ENCODE measurements at regions not wholly inside any gene's neighbourhood (a gene's known extent, or its start where the extent isn't known, plus 50 kb on each side); places are given as distances from the start of the nearest gene placed in this dataset.

- TF ChIP-seq RFX5 (IDR thresholded peaks at IDR 0.05) (no peak), POLR2A (IDR thresholded peaks at IDR 0.05; ENCODE audit: low read length) (no peak), E2F6 (IDR thresholded peaks at IDR 0.05; ENCODE audit: borderline replicate concordance, low read depth) (no peak), RCOR1 (IDR thresholded peaks at IDR 0.05; ENCODE audit: low read depth, low read length) (no peak), TP53 (CRISPR knock-in tag; IDR thresholded peaks at IDR 0.05) (no peak), CHD2 (IDR thresholded peaks at IDR 0.05; ENCODE audit: low read length, partially characterized antibody) (no peak), RAD21 (conservative IDR thresholded peaks at IDR 0.05 in 1 of 2, IDR thresholded peaks at IDR 0.05 in 1 of 2) (no peak)
- TF ChIP-seq, protein P1, sequence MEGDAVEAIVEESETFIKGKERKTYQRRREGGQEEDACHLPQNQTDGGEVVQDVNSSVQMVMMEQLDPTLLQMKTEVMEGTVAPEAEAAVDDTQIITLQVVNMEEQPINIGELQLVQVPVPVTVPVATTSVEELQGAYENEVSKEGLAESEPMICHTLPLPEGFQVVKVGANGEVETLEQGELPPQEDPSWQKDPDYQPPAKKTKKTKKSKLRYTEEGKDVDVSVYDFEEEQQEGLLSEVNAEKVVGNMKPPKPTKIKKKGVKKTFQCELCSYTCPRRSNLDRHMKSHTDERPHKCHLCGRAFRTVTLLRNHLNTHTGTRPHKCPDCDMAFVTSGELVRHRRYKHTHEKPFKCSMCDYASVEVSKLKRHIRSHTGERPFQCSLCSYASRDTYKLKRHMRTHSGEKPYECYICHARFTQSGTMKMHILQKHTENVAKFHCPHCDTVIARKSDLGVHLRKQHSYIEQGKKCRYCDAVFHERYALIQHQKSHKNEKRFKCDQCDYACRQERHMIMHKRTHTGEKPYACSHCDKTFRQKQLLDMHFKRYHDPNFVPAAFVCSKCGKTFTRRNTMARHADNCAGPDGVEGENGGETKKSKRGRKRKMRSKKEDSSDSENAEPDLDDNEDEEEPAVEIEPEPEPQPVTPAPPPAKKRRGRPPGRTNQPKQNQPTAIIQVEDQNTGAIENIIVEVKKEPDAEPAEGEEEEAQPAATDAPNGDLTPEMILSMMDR (IDR thresholded peaks at IDR 0.05), result no peak
- TF ChIP-seq, protein P2, sequence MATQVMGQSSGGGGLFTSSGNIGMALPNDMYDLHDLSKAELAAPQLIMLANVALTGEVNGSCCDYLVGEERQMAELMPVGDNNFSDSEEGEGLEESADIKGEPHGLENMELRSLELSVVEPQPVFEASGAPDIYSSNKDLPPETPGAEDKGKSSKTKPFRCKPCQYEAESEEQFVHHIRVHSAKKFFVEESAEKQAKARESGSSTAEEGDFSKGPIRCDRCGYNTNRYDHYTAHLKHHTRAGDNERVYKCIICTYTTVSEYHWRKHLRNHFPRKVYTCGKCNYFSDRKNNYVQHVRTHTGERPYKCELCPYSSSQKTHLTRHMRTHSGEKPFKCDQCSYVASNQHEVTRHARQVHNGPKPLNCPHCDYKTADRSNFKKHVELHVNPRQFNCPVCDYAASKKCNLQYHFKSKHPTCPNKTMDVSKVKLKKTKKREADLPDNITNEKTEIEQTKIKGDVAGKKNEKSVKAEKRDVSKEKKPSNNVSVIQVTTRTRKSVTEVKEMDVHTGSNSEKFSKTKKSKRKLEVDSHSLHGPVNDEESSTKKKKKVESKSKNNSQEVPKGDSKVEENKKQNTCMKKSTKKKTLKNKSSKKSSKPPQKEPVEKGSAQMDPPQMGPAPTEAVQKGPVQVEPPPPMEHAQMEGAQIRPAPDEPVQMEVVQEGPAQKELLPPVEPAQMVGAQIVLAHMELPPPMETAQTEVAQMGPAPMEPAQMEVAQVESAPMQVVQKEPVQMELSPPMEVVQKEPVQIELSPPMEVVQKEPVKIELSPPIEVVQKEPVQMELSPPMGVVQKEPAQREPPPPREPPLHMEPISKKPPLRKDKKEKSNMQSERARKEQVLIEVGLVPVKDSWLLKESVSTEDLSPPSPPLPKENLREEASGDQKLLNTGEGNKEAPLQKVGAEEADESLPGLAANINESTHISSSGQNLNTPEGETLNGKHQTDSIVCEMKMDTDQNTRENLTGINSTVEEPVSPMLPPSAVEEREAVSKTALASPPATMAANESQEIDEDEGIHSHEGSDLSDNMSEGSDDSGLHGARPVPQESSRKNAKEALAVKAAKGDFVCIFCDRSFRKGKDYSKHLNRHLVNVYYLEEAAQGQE (IDR thresholded peaks at IDR 0.05), result no peak
Measured at GRCh38 chr12:111084605-111085004, 164.2 kb upstream of the MYL2 start.

Measured in A549 (cell line).